ENCODE measurements at regions not wholly inside any gene's neighbourhood (a gene's known extent, or its start where the extent isn't known, plus 50 kb on each side); places are given as distances from the start of the nearest gene placed in this dataset.

GRCh38 chr2:43123028-43123427 lies 103.4 kb downstream of the ZFP36L2 start:
- H3K27ac ChIP-seq (ENCODE audit: low read depth, low read length): no peak overlapping the region
- no peaks in the 10 kb centered on the region for H3K27me3 ChIP-seq (ENCODE audit: control insufficient read depth in 1 of 2, insufficient read depth in 2 of 2, low read length in 2 of 2)

GRCh38 chr2:43121580-43122314 lies 104.7 kb downstream of the ZFP36L2 start:
- H3K36me3 ChIP-seq (ENCODE audit: control insufficient read depth in 1 of 2, insufficient read depth in 2 of 2, low read length in 2 of 2): no peaks in the 10 kb centered on the region
- no peak overlapping the region for H3K27ac ChIP-seq (ENCODE audit: low read depth, low read length)
- H3K4me3 ChIP-seq (ENCODE audit: low read depth in 1 of 2, low read length in 2 of 2): no peak overlapping the region
- H3K4me1 ChIP-seq (ENCODE audit: control insufficient read depth in 1 of 2, insufficient read depth in 2 of 2, low read length in 2 of 2): peaks cover 0 to 4% of the 10 kb centered on the region in 2 donors
- H3K27me3 ChIP-seq (ENCODE audit: control insufficient read depth in 1 of 2, insufficient read depth in 2 of 2, low read length in 2 of 2): no peaks in the 10 kb centered on the region
- no peak overlapping the region for H3K9ac ChIP-seq (ENCODE audit: low read depth in 1 of 2, low read length in 2 of 2)
- H3K9me3 ChIP-seq (ENCODE audit: control insufficient read depth in 1 of 2, low read length in 2 of 2): peaks cover 5 to 8% of the 10 kb centered on the region in 2 donors

More at GRCh38 chr2:43123028-43123427, 103.4 kb downstream of the ZFP36L2 start:
- Histone ChIP-seq H3K4me3 (ENCODE audit: low read depth in 1 of 2, low read length in 2 of 2) (no peak overlapping the region), H3K36me3 (ENCODE audit: control insufficient read depth in 1 of 2, insufficient read depth in 2 of 2, low read length in 2 of 2) (no peaks in the 10 kb centered on the region), H3K9me3 (ENCODE audit: control insufficient read depth in 1 of 2, low read length in 2 of 2) (peaks cover 5 to 8% of the 10 kb centered on the region in 2 donors), H3K4me1 (ENCODE audit: control insufficient read depth in 1 of 2, insufficient read depth in 2 of 2, low read length in 2 of 2) (peaks cover 8 to 9% of the 10 kb centered on the region in 2 donors), H3K9ac (ENCODE audit: low read depth in 1 of 2, low read length in 2 of 2) (no peak overlapping the region)

DNA sequence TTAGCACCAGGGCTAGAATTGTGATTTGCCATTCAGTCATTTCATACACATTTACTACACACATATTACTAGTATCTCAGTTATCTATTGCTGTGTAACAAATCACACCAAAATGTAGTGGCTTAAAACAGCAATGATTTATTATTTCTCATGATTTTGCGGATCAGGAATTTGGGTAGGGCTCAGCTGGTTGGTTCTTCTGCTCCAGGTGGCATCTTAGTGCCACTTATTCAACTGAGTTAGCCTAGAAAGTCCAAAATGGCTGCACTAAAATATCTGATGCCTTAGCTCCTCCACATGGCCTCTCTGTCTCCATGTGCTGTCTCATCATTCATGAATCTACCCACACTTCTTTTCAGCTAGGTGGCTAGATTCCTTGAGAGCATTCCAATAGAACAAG lies 107.1 kb downstream of the ZFP36L2 start:
- no peaks in the 10 kb centered on the region for H3K27me3 ChIP-seq (ENCODE audit: control insufficient read depth in 1 of 2, insufficient read depth in 2 of 2, low read length in 2 of 2)
- H3K4me3 ChIP-seq (ENCODE audit: low read depth in 1 of 2, low read length in 2 of 2): no peak overlapping the region
- peaks cover 5 to 8% of the 10 kb centered on the region in 2 donors for H3K9me3 ChIP-seq (ENCODE audit: control insufficient read depth in 1 of 2, low read length in 2 of 2)
- peaks cover 0 to 12% of the 10 kb centered on the region in 2 donors for H3K4me1 ChIP-seq (ENCODE audit: control insufficient read depth in 1 of 2, insufficient read depth in 2 of 2, low read length in 2 of 2)
- H3K27ac ChIP-seq (ENCODE audit: low read depth, low read length): no peak overlapping the region
- no peak overlapping the region for H3K9ac ChIP-seq (ENCODE audit: low read depth in 1 of 2, low read length in 2 of 2)
- H3K36me3 ChIP-seq (ENCODE audit: control insufficient read depth in 1 of 2, insufficient read depth in 2 of 2, low read length in 2 of 2): no peaks in the 10 kb centered on the region

- H3K9me3 ChIP-seq (ENCODE audit: control insufficient read depth in 1 of 2, low read length in 2 of 2): peaks cover 5 to 8% of the 10 kb centered on the region in 2 donors
- no peak overlapping the region for H3K4me3 ChIP-seq (ENCODE audit: low read depth in 1 of 2, low read length in 2 of 2)
- peaks cover 0 to 20% of the 10 kb centered on the region in 2 donors for H3K4me1 ChIP-seq (ENCODE audit: control insufficient read depth in 1 of 2, insufficient read depth in 2 of 2, low read length in 2 of 2)
- no peak overlapping the region for H3K27ac ChIP-seq (ENCODE audit: low read depth, low read length)
- H3K9ac ChIP-seq (ENCODE audit: low read depth in 1 of 2, low read length in 2 of 2): no peak overlapping the region
- H3K36me3 ChIP-seq (ENCODE audit: control insufficient read depth in 1 of 2, insufficient read depth in 2 of 2, low read length in 2 of 2): no peaks in the 10 kb centered on the region
- no peaks in the 10 kb centered on the region for H3K27me3 ChIP-seq (ENCODE audit: control insufficient read depth in 1 of 2, insufficient read depth in 2 of 2, low read length in 2 of 2)
Measured at GRCh38 chr2:43117521-43118143, 108.8 kb downstream of the ZFP36L2 start.

DNA sequence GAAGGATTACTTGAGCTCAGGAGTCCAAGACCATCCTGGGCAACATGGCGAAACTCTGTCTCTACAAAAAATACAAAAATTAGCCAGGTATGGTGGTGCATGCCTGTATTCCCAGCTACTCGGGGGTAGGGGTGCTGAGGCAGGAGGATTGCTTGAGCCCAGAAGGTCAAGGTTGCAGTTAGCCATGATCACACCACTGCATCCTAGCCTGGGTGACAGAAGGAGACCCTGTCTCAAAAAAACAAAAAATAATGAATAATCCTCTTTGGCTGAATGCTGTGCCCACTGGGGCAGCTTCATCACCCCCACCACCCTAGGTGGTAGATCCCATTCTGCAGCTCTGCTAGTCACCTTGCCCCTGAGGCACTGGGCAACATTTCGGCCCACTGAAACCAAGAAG lies 109.4 kb downstream of the ZFP36L2 start:
- Histone ChIP-seq H3K36me3 (ENCODE audit: control insufficient read depth in 1 of 2, insufficient read depth in 2 of 2, low read length in 2 of 2) (no peaks in the 10 kb centered on the region), H3K9me3 (ENCODE audit: control insufficient read depth in 1 of 2, low read length in 2 of 2) (peaks cover 5 to 8% of the 10 kb centered on the region in 2 donors), H3K9ac (ENCODE audit: low read depth in 1 of 2, low read length in 2 of 2) (no peak overlapping the region), H3K27ac (ENCODE audit: low read depth, low read length) (no peak overlapping the region), H3K4me1 (ENCODE audit: control insufficient read depth in 1 of 2, insufficient read depth in 2 of 2, low read length in 2 of 2) (peaks cover 0 to 20% of the 10 kb centered on the region in 2 donors), H3K4me3 (ENCODE audit: low read depth in 1 of 2, low read length in 2 of 2) (no peak overlapping the region), H3K27me3 (ENCODE audit: control insufficient read depth in 1 of 2, insufficient read depth in 2 of 2, low read length in 2 of 2) (no peaks in the 10 kb centered on the region)

- Histone ChIP-seq H3K9ac (ENCODE audit: low read depth in 1 of 2, low read length in 2 of 2) (no peak overlapping the region), H3K27me3 (ENCODE audit: control insufficient read depth in 1 of 2, insufficient read depth in 2 of 2, low read length in 2 of 2) (no peaks in the 10 kb centered on the region), H3K27ac (ENCODE audit: low read depth, low read length) (no peak overlapping the region), H3K36me3 (ENCODE audit: control insufficient read depth in 1 of 2, insufficient read depth in 2 of 2, low read length in 2 of 2) (no peaks in the 10 kb centered on the region), H3K9me3 (ENCODE audit: control insufficient read depth in 1 of 2, low read length in 2 of 2) (peaks cover 5 to 8% of the 10 kb centered on the region in 2 donors), H3K4me3 (ENCODE audit: low read depth in 1 of 2, low read length in 2 of 2) (no peak overlapping the region), H3K4me1 (ENCODE audit: control insufficient read depth in 1 of 2, insufficient read depth in 2 of 2, low read length in 2 of 2) (peaks cover 0 to 20% of the 10 kb centered on the region in 2 donors)
Measured at GRCh38 chr2:43115881-43116280, 110.5 kb downstream of the ZFP36L2 start.

GRCh38 chr2:43114210-43114609 lies 112.2 kb downstream of the ZFP36L2 start:
- no peaks in the 10 kb centered on the region for H3K27me3 ChIP-seq (ENCODE audit: control insufficient read depth in 1 of 2, insufficient read depth in 2 of 2, low read length in 2 of 2)
- H3K36me3 ChIP-seq (ENCODE audit: control insufficient read depth in 1 of 2, insufficient read depth in 2 of 2, low read length in 2 of 2): no peaks in the 10 kb centered on the region
- no peak overlapping the region for H3K4me3 ChIP-seq (ENCODE audit: low read depth in 1 of 2, low read length in 2 of 2)
- H3K9me3 ChIP-seq (ENCODE audit: control insufficient read depth in 1 of 2, low read length in 2 of 2): peaks cover 0 to 3% of the 10 kb centered on the region in 2 donors
- no peak overlapping the region for H3K9ac ChIP-seq (ENCODE audit: low read depth in 1 of 2, low read length in 2 of 2)
- H3K27ac ChIP-seq (ENCODE audit: low read depth, low read length): no peak overlapping the region
- H3K4me1 ChIP-seq (ENCODE audit: control insufficient read depth in 1 of 2, insufficient read depth in 2 of 2, low read length in 2 of 2): peaks cover 11 to 24% of the 10 kb centered on the region in 2 donors

- no peaks in the 10 kb centered on the region for H3K9me3 ChIP-seq (ENCODE audit: control insufficient read depth in 1 of 2, low read length in 2 of 2)
- H3K9ac ChIP-seq (ENCODE audit: low read depth in 1 of 2, low read length in 2 of 2): no peak overlapping the region
- H3K27ac ChIP-seq (ENCODE audit: low read depth, low read length): no peak overlapping the region
- no peaks in the 10 kb centered on the region for H3K36me3 ChIP-seq (ENCODE audit: control insufficient read depth in 1 of 2, insufficient read depth in 2 of 2, low read length in 2 of 2)
- no peak overlapping the region for H3K4me3 ChIP-seq (ENCODE audit: low read depth in 1 of 2, low read length in 2 of 2)
- H3K4me1 ChIP-seq (ENCODE audit: control insufficient read depth in 1 of 2, insufficient read depth in 2 of 2, low read length in 2 of 2): peaks cover 18 to 24% of the 10 kb centered on the region in 2 donors
- H3K27me3 ChIP-seq (ENCODE audit: control insufficient read depth in 1 of 2, insufficient read depth in 2 of 2, low read length in 2 of 2): no peaks in the 10 kb centered on the region
Measured at GRCh38 chr2:43111788-43112554, 114.4 kb downstream of the ZFP36L2 start.

GRCh38 chr2:43110442-43110871 lies 115.9 kb downstream of the ZFP36L2 start:
- Histone ChIP-seq H3K27me3 (ENCODE audit: control insufficient read depth in 1 of 2, insufficient read depth in 2 of 2, low read length in 2 of 2) (no peaks in the 10 kb centered on the region), H3K9me3 (ENCODE audit: control insufficient read depth in 1 of 2, low read length in 2 of 2) (no peaks in the 10 kb centered on the region), H3K4me1 (ENCODE audit: control insufficient read depth in 1 of 2, insufficient read depth in 2 of 2, low read length in 2 of 2) (peaks cover 28 to 33% of the 10 kb centered on the region in 2 donors), H3K4me3 (ENCODE audit: low read depth in 1 of 2, low read length in 2 of 2) (no peak overlapping the region), H3K36me3 (ENCODE audit: control insufficient read depth in 1 of 2, insufficient read depth in 2 of 2, low read length in 2 of 2) (no peaks in the 10 kb centered on the region), H3K27ac (ENCODE audit: low read depth, low read length) (no peak overlapping the region), H3K9ac (ENCODE audit: low read depth in 1 of 2, low read length in 2 of 2) (no peak overlapping the region)

DNA sequence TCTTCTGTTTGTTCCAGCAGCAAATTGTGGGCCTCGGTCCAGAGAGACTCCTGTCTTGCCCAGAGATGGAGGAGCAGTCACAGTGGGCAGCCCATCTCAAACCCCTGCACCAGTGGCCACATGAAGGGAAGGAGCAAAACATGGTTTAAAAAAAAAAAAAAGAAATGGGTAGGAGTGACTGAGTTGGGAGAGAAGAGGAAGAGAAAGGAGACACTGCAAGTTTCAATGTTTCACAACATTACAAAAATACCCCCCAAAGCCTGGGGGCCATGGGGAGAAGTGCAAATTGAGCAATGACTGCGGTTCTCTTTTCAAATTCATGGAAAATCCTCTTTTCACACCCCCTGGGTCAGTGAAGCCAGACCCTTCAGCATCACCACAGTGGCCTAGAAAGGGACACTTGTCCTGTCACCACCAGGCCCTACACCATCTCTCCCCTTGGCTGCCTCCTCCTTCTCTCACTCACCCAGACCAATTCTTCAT lies 117.1 kb downstream of the ZFP36L2 start:
- H3K36me3 ChIP-seq (ENCODE audit: control insufficient read depth in 1 of 2, insufficient read depth in 2 of 2, low read length in 2 of 2): no peaks in the 10 kb centered on the region
- no peak overlapping the region for H3K9ac ChIP-seq (ENCODE audit: low read depth in 1 of 2, low read length in 2 of 2)
- H3K4me1 ChIP-seq (ENCODE audit: control insufficient read depth in 1 of 2, insufficient read depth in 2 of 2, low read length in 2 of 2): peaks cover 33 to 39% of the 10 kb centered on the region in 2 donors
- H3K9me3 ChIP-seq (ENCODE audit: control insufficient read depth in 1 of 2, low read length in 2 of 2): no peaks in the 10 kb centered on the region
- no peak overlapping the region for H3K4me3 ChIP-seq (ENCODE audit: low read depth in 1 of 2, low read length in 2 of 2)
- peak overlapping the region; percentile 22 for H3K27ac ChIP-seq (ENCODE audit: low read depth, low read length)
- H3K27me3 ChIP-seq (ENCODE audit: control insufficient read depth in 1 of 2, insufficient read depth in 2 of 2, low read length in 2 of 2): no peaks in the 10 kb centered on the region
